PC-3 (cell line): ENCODE measurements at regions not wholly inside any gene's neighbourhood (a gene's known extent, or its start where the extent isn't known, plus 50 kb on each side); places are given as distances from the start of the nearest gene placed in this dataset.

Experiments
- ATAC-seq: fragments of 200-7000 bp; cut with Tn5 transposase; 2 replicates; pipeline ENCODE4 v1.9.1; 2020; ENCODE audit warnings: mild to moderate bottlenecking, moderate library complexity
- BruUV-seq: library from RNA; stranded (reverse); fragments of 400-500 nt; replicated peaks from 2 replicates; lab custom pipeline; 2021; lab: Mats Ljungman, UMichigan
- CTCF ChIA-PET: fragments of 300-600 bp; sonication (Branson Sonifier 250); formaldehyde crosslinking; loops from one replicate; lab custom pipeline; 2022; ENCODE audit warnings: antibody characterized with exemption; lab: Charles Lee
- POLR2A ChIA-PET: fragments of 300-600 bp; sonication (Branson Sonifier 250); formaldehyde crosslinking; loops from one replicate; lab custom pipeline; 2022; ENCODE audit warnings: antibody characterized with exemption; ENCODE audit not compliant: unreplicated experiment; lab: Charles Lee
- DNase-seq: peaks from one replicate; pipeline ENCODE4 v3.0.0-alpha.2; 2015
- H2AFZ ChIP-seq: fragments of 300-600 bp; sonication (generic); 2 replicates; pipeline ENCODE4 v1.6.0; 2016; ENCODE audit warnings: antibody characterized with exemption, low read length
- H3F3A ChIP-seq: fragments of 300-600 bp; sonication (generic); one replicate; pipeline ENCODE4 v1.6.0; 2017; ENCODE audit warnings: antibody characterized with exemption, low read length, control low read depth, mild to moderate bottlenecking; ENCODE audit not compliant: unreplicated experiment
- H3K27ac ChIP-seq: fragments of 300-600 bp; sonication (generic); 2 replicates; pipeline ENCODE4 v1.5.1; 2016; ENCODE audit warnings: mild to moderate bottlenecking, low read length
- H3K27me3 ChIP-seq: fragments of 300-600 bp; sonication (generic); 2 replicates; pipeline ENCODE4 v1.6.1; 2016; ENCODE audit warnings: low read length, mixed read lengths
- H3K36me3 ChIP-seq: fragments of 300-600 bp; sonication (generic); 2 replicates; pipeline ENCODE4 v1.6.1; 2016; ENCODE audit warnings: low read depth, mixed run types, low read length, mixed read lengths
- H3K4me1 ChIP-seq: fragments of 300-600 bp; sonication (generic); 2 replicates; pipeline ENCODE4 v1.5.1; 2016; ENCODE audit warnings: low read length; ENCODE audit not compliant: insufficient read depth
- H3K4me2 ChIP-seq: fragments of 300-600 bp; sonication (generic); 2 replicates; pipeline ENCODE4 v1.6.0; 2016; ENCODE audit warnings: low read length
- H3K4me3 ChIP-seq: fragments of 300-600 bp; sonication (generic); 2 replicates; pipeline ENCODE4 v1.5.1; 2016; ENCODE audit warnings: mild to moderate bottlenecking, low read length, mixed read lengths
- H3K79me2 ChIP-seq: fragments of 300-600 bp; sonication (generic); 2 replicates; pipeline ENCODE4 v1.6.1; 2017; ENCODE audit warnings: low read length, mixed read lengths
- H3K9ac ChIP-seq: fragments of 300-600 bp; sonication (generic); 2 replicates; pipeline ENCODE4 v1.6.0; 2016; ENCODE audit warnings: mild to moderate bottlenecking, low read length
- H3K9me2 ChIP-seq: fragments of 300-600 bp; sonication (generic); replicated peaks from 2 replicates; pipeline ENCODE4 v1.6.1; 2016; ENCODE audit warnings: mixed run types, low read length, mixed read lengths
- H3K9me3 ChIP-seq: fragments of 300-600 bp; sonication (generic); 2 replicates; pipeline ENCODE4 v1.6.1; 2016; ENCODE audit warnings: low read length, mixed read lengths
- H4K20me1 ChIP-seq: fragments of 300-600 bp; sonication (generic); 2 replicates; pipeline ENCODE4 v1.6.1; 2016; ENCODE audit warnings: low read length, mixed read lengths
- CTCF ChIP-seq: fragments of 300-600 bp; sonication (generic); conservative IDR thresholded peaks from 2 replicates; pipeline ENCODE4 v1.5.1; 2017; ENCODE audit warnings: antibody characterized with exemption, low read depth, mild to moderate bottlenecking, low read length
- EZH2 ChIP-seq: fragments of 300-600 bp; sonication (generic); IDR thresholded peaks from one replicate; pipeline ENCODE4 v1.6.1; 2017; ENCODE audit warnings: antibody characterized with exemption, mild to moderate bottlenecking, low read length; ENCODE audit not compliant: unreplicated experiment
- EZH2phosphoT487 ChIP-seq: fragments of 300-600 bp; sonication (generic); IDR thresholded peaks from 2 replicates; pipeline ENCODE4 v1.6.1; 2018; ENCODE audit warnings: mild to moderate bottlenecking, antibody characterized with exemption, low read length, borderline replicate concordance
- intact Hi-C: fragments of 100-400 bp; cut with micrococcal nuclease; formaldehyde crosslinking; loops from 2 replicates; pipeline ENCODE4 v1.9.0; 2023

- Histone ChIP-seq H3K4me1 (no peaks in the 10 kb centered on the region), H3K36me3 (no peaks in the 10 kb centered on the region), H3K9me3 (no peaks in the 10 kb centered on the region), H3F3A (no peaks in the 10 kb centered on the region), H3K9me2 (no peaks in the 10 kb centered on the region), H4K20me1 (no peaks in the 10 kb centered on the region), H3K27ac (no peak overlapping the region), H3K27me3 (no peaks in the 10 kb centered on the region), H3K9ac (no peak overlapping the region), H2AFZ (no peak overlapping the region), H3K4me3 (no peak overlapping the region), H3K4me2 (no peak overlapping the region), H3K79me2 (no peaks in the 10 kb centered on the region)
- ChIA-PET POLR2A (no interaction called here), CTCF (no interaction called here)
- intact Hi-C loops: no loop called here
- no TSS peak for BruUV-seq
- ATAC-seq (no peak), DNase-seq (no peak)
- TF ChIP-seq EZH2 (no peak), EZH2phosphoT487 (no peak), CTCF (no peak)
Measured at GRCh38 chr2:8267721-8268120, 414.1 kb upstream of the ID2 start.

GRCh38 chr2:8268172-8268783 is 413.6 kb upstream of the ID2 start:
- DNase-seq: no peak
- ATAC-seq: no peak

More at GRCh38 chr2:8268172-8268783, 413.6 kb upstream of the ID2 start:
- Histone ChIP-seq H2AFZ (no peak overlapping the region), H3K36me3 (no peaks in the 10 kb centered on the region), H3K27ac (no peak overlapping the region), H3K9ac (no peak overlapping the region), H4K20me1 (no peaks in the 10 kb centered on the region), H3K9me2 (no peaks in the 10 kb centered on the region), H3K79me2 (no peaks in the 10 kb centered on the region), H3K4me3 (no peak overlapping the region), H3K9me3 (no peaks in the 10 kb centered on the region), H3K4me1 (no peaks in the 10 kb centered on the region), H3K27me3 (no peaks in the 10 kb centered on the region), H3F3A (no peaks in the 10 kb centered on the region), H3K4me2 (no peak overlapping the region)
- TF ChIP-seq EZH2 (no peak), CTCF (no peak), EZH2phosphoT487 (no peak)
- ChIA-PET POLR2A (no interaction called here), CTCF (no interaction called here)
- intact Hi-C loops: no loop called here
- no TSS peak for BruUV-seq
